Fibroblast of skin of right quadriceps (primary cell): ENCODE measurements at regions not wholly inside any gene's neighbourhood (a gene's known extent, or its start where the extent isn't known, plus 50 kb on each side); places are given as distances from the start of the nearest gene placed in this dataset.

Experiments used
- DNase-seq: peaks from one replicate; pipeline ENCODE4 v3.0.0-alpha.2; 2013

DNA sequence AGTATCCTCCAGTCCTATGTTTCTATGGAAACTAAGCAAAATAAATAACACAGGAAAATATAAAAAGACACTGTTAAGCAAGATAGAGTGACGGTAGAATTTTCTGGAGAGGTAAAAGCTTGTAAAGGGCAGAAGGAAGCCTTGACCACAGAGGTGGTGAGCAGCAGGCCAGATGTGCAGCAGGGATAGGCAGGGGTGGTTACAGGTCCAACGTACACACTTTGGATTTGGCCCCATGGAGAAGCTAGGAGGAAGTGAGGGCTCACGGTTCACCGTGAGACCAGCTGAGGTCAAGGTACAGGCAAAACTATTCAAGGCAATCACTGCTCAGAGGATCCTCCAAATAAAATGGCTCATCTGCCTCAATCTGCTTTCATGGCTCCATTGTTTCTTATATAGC is 242.8 kb downstream of the B3GLCT start:
- DNase-seq: no peak

DNA sequence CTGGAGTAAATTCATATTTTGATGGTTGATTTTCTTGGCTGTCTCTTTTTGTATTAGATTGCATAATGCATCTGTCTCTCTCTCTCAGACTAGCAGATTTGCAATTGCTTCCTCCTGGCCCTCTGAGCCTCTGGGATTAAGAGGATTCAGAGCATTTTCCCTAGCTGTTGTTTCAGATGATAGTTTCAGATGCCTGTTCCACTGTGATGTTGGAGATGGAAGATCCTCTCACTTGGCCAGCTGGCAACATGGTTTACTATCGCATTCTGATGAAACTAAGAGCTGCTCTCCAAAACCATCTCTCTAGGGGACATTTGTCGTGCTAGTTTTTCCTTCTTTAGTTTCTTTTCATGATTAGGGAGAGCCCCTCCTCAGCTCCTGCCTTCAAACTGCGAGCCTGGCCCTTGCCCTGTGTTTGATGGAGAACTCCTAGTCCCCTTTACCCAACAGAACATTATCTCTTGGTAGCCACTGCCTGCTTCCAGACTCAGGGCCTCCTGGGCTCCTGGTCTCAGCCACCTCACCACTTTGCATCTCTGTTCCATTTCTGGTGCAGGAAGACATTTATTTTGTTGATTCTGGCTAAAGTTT is 244.6 kb downstream of the B3GLCT start:
- no peak for DNase-seq

DNA sequence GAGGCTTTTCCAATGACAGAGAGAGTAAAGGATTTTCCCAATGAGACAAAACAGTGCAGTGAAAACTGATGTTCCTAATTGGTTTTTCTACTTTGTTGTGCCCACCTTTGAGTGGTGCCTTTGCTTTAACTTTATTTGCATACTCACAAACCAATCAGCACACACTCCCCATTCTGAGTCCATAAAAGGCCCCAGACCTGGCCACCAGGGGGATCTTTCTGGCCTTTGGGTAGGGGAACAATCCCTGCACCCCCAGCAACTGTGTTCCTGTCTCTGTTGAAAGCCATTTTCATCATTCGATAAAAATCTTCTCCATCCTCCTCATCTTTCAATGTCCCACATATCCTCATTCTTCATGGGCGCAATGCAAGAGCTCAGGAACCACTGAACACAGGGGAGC is 252.8 kb downstream of the B3GLCT start:
- no peak for DNase-seq

DNA sequence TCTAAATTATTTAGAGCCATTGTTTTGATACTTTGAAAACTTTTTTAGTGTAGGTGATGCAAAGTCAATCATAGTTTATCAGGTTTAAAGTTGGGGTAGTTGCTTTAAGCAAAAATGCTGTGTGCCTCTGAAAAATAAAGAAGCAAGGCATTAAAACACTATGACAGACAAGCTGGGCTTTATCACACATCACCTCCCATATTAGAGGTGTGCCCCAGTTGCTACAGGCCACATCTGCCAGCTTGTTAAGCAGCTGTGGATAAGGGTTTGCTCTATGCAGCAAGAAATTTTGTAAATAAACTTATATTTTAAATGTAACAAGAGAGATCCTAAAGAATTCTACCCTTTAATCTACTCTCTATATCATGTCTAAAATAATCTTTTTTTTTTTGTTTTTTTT is 255.8 kb downstream of the B3GLCT start:
- DNase-seq: no peak

DNA sequence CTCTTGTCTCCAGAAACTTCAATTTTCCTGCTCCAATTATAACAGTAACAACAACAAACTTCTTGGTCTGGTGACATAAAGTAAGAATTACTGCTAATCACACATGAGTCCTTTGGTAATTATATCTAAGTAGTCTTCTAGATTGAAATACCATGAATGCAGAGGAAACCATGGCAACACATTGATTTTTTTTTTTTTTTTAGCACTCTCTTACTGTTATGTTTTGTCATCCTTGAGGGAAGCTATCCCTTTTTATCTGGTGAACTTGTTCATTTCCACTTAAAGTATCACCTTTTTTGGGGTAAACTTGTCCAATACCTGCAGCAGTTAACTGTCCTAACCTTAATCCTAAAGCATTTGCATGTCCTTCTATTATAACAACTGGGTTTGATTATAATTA is 256.3 kb downstream of the B3GLCT start:
- DNase-seq: no peak

DNA sequence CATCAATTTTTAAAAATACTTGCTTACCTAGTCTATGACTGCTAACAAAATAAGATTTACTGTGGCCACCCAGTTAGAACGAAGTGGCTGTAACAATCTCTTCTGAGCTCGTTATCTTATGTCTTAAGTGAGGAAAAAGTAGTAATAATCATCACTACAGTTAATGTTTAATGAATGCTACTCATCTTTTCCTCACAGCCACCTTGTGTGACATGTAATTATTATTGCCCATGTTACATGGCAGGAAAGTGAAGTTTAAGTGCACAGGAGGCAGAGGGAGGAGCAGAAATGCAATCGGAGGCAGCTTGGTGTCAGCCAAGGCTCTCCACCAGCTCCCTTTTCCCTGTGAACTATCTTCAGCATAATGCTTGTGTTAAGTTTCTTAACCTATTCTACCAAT is 260.3 kb downstream of the B3GLCT start:
- DNase-seq: no peak

DNA sequence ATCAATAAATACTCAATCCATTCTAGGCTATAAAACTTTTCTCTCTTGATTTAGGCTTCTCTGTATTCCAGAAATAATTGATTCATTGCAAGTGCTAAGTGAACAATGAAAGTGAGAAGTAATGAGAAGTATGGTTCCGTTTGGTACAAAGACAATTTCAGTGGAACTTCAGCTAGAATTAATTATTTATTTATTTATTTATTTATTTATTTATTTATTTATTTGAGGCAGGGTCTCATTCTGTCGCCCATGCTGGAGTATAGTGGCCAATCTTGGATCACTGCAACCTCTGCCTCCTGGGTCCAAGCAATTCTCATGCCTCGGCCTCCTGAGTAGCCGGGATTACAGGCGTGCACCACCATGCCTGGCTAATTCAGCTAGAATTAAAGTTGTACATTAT is 262.1 kb downstream of the B3GLCT start:
- DNase-seq: no peak

DNA sequence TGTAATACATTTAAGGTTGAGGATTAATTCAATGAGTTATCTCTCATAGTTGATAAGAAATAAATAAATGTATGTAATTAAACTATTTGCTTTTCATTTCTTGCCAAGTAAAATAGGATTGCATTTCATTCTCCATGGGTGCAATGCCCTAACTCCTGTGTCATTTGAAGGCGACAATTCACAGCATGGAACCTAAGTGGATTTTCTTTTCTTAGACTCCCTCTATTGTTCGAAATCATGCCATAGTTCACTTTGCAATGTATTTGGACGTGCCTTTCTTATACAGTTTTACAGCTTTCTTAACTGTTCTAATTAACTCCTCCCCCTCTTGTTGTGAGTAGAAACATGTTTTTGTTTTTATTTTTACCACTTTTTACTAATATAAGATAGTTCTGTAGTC is 263.0 kb downstream of the B3GLCT start:
- no peak for DNase-seq

DNA sequence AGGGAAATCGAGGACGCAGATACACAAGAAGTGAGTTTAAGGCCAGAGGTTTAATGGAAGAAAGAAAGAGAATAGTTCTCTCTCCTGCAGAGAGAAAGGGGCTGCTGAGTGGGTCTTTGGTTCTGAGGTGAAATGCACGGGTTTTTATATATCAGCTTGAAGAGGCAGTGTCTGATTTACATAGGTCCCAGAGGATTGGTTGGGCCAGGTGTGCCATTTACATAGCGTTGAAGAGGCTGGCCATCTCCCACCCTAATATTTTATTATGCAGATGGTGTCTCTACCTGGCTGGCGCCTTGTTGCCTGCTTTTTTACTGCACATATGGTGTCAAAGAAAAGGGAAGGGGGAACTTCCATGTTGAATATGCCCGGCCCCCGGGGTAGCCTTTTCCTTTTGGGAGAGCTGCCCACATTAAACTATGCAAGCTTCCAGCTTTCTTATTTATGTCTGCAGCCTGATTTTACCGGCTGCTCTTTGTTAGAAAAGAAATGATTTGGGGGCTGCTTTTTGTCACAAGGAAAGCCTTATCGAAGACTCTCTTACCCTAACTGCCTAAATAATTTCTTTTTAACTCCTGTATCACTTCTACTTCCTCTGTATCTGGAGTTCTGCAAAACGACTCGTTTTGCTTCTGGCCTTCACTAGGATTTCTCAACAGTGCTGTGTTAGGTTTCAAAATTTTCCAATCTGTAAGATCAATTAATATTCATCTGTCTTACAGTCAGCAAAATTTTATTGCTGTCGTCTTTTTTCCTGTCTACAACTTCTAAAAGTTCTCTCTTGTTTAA is 268.5 kb downstream of the B3GLCT start:
- no peak for DNase-seq

DNA sequence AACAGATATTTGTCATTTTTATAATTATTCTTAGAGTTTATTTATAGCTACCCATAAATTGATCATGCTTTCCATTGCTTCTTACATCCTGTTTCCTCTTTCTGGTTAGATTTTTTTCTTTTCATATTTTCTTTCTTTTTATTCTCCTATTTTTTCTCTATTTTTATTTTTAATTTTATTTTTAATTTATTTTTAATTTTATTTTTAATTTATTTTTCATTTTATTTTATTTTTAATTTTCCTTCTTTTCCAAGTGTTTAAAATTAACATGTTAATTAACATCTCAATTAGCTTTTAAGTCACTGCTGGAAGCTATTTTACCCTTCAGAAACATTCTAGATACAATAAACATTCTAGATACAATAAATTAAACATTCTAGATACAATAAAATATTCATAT is 269.6 kb downstream of the B3GLCT start:
- no peak for DNase-seq

DNA sequence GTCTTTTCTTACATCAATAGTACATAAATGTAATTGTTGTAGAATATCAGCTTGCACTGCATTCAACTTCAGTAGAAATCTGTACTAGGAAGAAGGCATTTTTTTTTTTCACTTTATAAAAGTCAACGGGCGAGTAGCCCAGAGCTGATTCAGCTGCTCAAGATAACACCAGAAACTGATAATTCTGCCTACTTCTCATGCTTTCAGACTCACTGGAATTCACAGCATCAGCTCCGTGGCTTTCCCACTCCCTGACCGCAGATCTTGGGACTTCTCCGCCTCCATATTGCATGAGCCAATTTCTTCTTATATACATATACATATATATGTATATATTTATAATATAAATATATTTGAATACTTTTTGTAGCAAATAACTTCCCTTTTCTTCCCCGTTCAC is 263.1 kb upstream of the RXFP2 start:
- peak; percentile 91 for DNase-seq

DNA sequence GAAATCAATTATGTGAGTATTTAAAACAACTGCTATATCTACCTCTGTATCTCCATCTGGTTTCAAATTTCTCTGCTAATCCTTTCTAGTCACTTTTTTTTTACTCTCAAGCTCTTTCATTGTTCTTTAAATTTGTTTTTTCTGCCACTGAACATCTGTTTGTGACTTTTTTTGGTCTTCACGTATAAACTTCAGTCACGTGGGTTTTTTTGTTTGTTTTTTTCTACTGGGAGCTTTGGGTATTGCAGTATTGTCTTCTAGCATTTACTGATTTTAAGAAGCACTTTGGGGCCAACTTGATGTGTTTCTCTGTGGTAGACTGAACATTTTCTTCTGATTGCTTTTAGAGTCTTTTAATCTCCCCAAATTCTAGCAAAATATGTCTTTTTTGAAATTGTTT is 262.6 kb upstream of the RXFP2 start:
- peak; percentile 15 for DNase-seq

DNA sequence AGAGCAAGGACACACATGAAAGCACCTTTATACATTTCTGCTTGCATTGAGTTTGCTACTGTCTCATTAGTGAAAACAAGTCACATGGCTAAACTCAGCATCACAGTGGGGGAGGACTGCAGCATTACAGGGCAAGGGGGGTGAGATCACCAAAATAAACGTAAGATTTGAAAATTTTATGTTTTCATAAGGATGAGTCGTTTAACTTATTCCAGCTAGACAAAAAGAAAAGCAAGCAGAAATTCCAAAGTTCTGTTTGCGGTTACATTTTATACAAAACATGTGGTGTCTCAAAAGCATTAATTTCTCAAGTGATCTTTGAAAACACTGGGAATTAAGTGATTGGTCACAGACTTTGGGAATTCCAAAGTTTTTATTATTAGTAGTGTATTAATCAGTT is 261.4 kb upstream of the RXFP2 start:
- peak; percentile 92 for DNase-seq

DNA sequence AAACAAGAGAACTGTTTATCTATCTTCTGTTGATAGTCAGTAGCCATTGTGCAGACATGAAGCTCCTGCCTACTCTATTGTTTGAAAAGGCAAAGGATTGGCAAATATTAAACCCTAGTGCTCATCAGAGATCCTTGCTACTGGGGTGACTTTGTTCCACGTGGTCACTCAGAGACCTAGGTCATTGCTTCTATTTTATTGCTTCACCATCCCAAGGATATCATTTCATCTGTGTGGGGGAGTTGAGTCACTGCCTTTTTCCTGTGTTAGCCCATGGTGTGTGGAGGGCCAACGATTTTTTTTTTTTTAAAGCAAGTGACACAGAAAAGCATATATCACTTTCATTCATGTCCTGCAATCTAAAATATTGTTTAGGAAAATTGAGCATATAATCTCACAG is 254.1 kb upstream of the RXFP2 start:
- DNase-seq: peak; percentile 9

DNA sequence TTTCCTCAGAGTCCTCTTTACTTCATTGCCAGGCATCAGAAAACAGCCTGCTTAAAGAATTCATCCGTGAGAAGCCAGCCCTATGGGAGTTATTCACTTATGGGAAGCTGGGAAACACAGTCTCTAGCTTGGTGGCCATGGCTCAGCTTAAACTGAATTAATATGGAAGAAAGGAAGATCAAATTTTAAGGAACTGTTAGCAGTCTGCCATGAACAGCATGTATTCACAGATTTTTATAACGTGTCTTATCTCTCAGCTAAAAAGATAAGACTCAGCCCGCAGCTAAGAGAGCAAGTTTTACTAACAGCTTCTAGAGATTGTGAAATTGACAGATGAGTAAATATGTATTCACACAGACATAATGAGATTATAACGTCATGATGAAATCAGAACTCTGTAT is 253.7 kb upstream of the RXFP2 start:
- peak; percentile 19 for DNase-seq

DNA sequence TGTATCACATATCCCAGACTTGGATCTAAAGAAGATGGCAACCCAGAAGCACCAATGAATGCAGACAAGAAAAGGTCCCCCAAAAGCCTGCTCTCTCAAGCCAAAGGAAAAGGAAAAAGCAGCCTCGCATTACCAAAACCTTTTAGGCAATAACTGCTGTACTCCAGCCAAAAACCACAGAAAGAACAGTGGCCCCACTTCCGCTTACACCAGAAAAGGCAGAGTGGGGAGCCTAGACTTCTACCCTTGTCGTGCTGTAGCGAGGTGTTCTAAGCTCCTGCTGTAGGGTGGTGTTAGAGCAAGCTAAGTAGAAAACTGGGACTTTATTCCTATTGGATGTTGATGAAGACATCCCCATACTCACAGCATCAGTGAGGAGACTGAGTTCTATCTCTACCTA is 244.0 kb upstream of the RXFP2 start:
- no peak for DNase-seq

DNA sequence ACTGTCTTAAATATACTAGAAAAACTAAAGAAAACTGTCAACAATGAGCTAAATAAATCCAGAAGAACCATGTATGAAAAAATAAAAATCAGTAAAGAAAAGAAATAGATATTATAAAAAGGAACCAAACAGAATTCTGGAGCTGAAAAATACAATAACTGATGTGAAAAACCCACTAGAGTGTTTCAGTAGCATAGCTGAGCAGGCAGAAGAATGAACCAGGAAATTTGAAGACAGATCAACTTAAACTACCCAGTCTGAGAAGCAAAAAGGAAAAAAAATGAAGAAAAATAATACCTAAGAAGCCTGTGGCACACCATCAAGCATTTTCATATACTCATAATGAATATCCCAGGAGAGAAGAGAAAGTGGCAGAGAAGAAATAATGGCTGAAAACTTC is 240.1 kb upstream of the RXFP2 start:
- no peak for DNase-seq

DNA sequence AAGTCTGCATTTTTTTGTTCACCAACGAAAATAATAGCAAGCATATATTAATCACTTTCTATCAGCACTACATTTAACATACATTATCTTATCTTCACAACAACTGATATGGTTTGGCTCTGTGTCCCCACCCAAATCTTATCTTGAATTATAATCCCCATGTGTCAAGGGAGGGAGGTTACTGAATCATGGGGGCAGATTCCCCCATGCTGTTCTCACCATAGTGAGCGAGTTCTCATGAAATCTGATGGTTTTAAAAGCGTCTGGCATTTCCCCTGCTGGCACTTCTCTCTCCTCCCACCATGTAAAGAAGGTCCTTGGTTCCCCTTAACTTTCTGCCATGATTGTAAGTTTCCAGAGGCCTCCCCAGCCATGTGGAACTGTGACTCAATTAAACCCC is 235.7 kb upstream of the RXFP2 start:
- no peak for DNase-seq

DNA sequence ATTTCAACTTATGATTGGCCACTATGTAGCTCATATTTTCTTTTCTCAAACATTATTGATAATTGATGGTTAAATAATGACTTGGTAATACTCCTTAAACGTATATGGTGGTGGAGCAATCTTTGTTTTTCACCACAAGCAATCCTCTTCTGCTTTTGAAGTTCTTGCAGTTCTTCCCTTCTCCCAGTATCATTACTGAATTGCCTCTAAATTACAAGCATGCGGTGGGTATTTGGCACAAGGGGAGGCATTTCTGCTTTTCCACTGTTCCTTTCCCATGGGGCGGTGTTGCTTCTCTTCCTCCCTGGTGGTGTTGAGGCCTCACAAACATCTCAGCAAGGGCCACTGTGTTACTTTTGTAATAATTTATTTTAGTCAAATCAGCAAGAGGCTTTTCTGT is 234.4 kb upstream of the RXFP2 start:
- no peak for DNase-seq

DNA sequence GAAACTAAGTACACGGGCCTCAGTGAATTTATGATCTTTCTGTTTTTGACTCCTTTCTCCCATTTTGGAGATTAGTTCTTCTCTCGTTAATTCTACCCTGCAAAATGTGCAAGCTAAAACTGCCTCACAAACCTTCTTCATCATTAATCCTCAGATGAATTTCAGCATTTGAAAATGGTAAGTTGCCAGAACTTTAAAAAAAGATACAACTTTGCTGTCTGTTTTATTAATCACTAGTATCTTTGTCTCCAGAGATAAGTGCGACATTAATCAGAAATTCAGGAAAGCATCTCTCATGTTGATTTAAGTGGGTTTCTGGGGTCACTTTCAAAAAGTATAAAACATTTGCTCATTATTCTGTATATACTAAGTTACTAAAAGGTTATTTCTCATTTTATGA is 227.0 kb upstream of the RXFP2 start:
- DNase-seq: no peak

DNA sequence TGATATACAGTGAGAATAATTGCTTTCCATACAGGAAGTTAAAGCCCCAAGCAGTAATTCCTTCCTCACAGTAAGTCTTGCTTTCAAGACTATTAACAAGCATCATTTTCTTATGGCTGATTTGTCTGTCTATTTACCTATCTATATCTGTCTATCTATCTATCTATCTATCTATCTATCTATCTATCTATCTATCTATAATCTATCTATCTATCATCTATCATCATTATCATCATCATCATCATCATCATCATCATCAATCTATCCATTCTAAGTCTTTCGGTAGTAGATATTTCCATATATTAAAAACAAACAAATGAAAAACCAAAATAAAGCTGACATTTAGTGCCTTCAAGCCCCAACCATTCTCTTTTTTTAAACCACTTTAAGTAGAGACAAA is 224.4 kb upstream of the RXFP2 start:
- DNase-seq: no peak

DNA sequence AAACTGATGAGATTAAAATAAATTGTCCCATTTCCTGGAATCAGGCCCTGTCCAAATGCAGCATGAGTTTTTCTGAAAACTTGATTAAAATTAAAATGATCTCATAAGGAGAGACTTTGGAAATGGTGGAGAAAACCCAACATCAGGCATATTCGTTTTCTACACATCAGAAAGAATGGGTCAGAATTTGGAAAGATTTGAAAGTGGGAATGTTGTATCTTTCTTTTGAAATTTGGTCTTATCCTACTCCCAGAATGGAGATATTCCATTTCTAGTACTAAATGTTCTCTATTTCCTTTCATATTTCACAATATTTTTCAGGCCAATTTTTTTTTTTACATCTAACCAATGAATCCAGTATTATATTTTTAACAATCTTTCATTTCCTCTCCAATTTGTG is 223.9 kb upstream of the RXFP2 start:
- no peak for DNase-seq

DNA sequence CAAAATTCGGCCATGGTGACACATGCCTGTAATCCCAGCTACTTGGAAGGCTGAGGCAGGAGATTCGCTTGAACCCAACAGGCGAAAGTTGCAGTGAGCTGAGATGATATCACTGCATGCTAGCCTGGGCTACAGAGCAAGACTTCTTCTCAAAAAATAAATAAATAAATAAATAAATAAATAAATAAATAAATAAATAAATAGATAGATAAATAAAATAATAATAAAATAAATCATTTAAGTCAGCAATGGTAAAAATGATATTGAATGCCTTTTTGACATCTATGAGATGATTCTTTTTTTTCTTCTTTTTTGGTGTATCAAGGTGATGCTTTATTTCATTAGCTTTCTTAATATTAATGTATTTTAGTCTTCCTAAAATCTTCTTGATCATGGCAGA is 221.7 kb upstream of the RXFP2 start:
- DNase-seq: no peak

DNA sequence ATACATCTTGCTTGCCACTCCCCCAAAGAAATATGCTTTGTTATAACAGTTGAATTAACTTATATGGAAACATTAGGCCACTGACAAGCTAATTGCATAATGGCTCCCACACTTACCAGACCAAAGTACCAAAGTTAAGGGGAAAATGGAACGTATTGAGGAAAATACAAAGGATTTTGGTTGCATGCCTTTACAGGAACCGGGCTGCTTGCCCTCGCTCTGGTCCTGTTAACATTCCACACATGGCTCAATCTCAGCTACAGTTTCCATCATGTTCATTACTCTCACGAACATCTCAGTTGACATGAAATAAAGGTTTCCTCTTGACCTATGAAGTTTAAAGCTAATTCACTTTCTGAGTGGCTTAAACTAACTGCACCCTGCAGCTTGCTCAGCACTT is 220.7 kb upstream of the RXFP2 start:
- DNase-seq: peak; percentile 5

DNA sequence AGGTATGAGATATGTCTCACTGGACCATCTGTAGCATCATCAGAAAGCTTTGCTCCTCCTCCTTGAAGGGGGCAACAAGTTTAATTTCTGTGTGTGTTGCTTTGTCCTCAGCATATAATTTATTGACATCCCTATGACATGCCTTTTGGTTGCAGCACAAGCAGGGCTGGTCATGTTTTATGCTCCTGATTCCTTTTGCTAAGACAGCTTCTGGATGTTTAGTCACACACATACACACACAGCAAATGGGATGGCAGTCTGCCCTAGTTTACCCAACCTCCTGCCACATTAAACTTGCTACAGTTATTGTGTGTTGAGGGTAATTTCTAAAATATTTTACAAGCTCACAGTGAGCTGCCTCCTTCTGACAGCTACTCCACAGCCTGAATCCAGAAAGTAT is 217.9 kb upstream of the RXFP2 start:
- no peak for DNase-seq
